Chondrocyte (in vitro differentiated cells): ENCODE measurements at regions not wholly inside any gene's neighbourhood (a gene's known extent, or its start where the extent isn't known, plus 50 kb on each side); places are given as distances from the start of the nearest gene placed in this dataset.

Experiments used
- DNase-seq: peaks from one replicate; pipeline ENCODE4 v3.0.0; 2021; ENCODE audit warnings: mixed read lengths, low spot score
- H3K27ac Mint-ChIP-seq: one replicate; pipeline ENCODE4 v1.8.0; 2021; ENCODE audit warnings: mild to moderate bottlenecking, moderate library complexity, mixed read lengths; ENCODE audit not compliant: unreplicated experiment
- H3K27me3 Mint-ChIP-seq: 2 replicates; pipeline ENCODE4 v1.8.0; 2021; ENCODE audit warnings: low read depth, mixed read lengths
- H3K36me3 Mint-ChIP-seq: 2 replicates; pipeline ENCODE4 v1.8.0; 2021; ENCODE audit warnings: low read depth, mixed read lengths
- H3K4me1 Mint-ChIP-seq: 2 replicates; pipeline ENCODE4 v1.8.0; 2021; ENCODE audit warnings: low read depth, mild to moderate bottlenecking, mixed read lengths
- H3K4me3 Mint-ChIP-seq: one replicate; pipeline ENCODE4 v1.8.0; 2021; ENCODE audit warnings: mild to moderate bottlenecking, moderate library complexity, mixed read lengths; ENCODE audit not compliant: unreplicated experiment
- H3K9me3 Mint-ChIP-seq: 2 replicates; pipeline ENCODE4 v1.8.0; 2021; ENCODE audit warnings: low read depth, mixed read lengths
- TF ChIP-seq, protein P1 (sequence below): fragments of 200-600 bp; sonication (generic); IDR thresholded peaks from 2 replicates; pipeline ENCODE4 v1.5.0; 2021; ENCODE audit warnings: antibody characterized with exemption, mild to moderate bottlenecking, moderate library complexity

DNA sequence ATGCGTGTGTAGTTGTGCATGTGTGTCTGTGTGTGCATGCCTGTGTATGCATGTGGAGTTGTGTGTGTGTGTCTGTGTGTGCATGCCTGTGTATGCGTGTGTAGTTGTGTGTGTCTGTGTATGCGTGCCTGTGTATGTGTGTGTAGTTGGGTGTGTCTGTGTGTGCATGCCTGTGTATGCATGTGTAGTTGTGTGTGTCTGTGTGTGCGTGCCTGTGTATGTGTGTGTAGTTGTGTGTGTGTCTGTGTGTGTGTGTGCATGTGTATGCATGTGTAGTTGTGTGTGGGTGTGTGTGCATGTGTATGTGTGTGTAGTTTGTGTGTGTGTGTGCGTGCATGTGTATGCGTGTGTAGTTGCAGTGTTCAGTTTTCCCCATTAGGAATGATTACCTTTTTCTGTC, 162.0 kb downstream of the URB2 start:
- no peak overlapping the region for H3K4me3 Mint-ChIP-seq
- no peaks in the 10 kb centered on the region for H3K4me1 Mint-ChIP-seq
- no peak overlapping the region for H3K27ac Mint-ChIP-seq
- peaks cover 7% of the 10 kb centered on the region for H3K36me3 Mint-ChIP-seq
- DNase-seq = no peak
- peaks cover 7% of the 10 kb centered on the region for H3K27me3 Mint-ChIP-seq
- TF ChIP-seq, protein P1, sequence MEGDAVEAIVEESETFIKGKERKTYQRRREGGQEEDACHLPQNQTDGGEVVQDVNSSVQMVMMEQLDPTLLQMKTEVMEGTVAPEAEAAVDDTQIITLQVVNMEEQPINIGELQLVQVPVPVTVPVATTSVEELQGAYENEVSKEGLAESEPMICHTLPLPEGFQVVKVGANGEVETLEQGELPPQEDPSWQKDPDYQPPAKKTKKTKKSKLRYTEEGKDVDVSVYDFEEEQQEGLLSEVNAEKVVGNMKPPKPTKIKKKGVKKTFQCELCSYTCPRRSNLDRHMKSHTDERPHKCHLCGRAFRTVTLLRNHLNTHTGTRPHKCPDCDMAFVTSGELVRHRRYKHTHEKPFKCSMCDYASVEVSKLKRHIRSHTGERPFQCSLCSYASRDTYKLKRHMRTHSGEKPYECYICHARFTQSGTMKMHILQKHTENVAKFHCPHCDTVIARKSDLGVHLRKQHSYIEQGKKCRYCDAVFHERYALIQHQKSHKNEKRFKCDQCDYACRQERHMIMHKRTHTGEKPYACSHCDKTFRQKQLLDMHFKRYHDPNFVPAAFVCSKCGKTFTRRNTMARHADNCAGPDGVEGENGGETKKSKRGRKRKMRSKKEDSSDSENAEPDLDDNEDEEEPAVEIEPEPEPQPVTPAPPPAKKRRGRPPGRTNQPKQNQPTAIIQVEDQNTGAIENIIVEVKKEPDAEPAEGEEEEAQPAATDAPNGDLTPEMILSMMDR = no peak
- peaks cover 17% of the 10 kb centered on the region for H3K9me3 Mint-ChIP-seq

DNA sequence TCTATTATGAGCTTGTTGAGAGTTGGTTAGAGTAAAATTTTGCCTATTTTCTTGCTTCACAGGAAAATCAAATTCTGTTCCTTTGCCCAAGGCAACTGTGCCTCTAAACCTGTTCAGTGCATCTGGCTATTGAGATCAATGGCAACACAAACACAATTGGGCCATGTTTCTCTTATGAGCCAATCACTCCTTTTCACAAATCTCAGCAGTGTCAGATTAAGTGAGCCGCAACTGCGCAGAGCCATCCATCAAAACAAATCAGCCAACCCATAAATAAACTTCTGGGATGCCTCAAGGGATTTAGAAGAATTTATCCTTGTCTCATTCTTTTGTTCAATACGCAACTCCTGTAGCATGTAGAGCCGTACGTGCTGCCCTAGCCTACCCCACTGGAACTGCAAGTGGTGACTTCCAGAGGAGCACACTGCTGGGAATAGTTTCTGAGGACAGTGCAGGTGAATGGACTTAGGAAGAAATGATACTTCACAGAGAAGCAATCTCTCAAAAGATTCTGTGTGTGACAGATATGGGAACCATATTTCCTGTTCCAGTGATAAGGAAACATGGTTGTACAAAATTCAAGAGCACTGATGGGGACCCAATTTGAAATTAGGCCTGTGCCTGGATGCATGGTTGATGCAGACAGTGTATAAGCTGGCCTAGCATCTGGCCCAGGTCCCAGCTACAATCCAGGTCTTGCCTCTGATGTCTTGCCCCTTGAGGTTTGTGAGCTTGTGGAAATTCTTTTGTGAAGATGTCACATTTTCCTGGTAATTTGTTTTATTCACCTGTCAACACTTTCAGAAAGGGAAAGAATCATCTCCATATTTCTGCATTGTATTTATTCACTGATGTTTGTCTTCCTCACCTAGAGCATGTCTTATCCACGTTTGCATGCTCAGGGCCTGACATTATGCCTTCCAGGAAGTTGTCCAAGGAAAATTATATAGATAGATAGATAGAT, 166.2 kb downstream of the URB2 start:
- Mint-ChIP-seq H3K4me3 (no peak overlapping the region), H3K27ac (no peak overlapping the region), H3K36me3 (peaks cover 3% of the 10 kb centered on the region), H3K9me3 (peaks cover 8% of the 10 kb centered on the region), H3K27me3 (peaks cover 20% of the 10 kb centered on the region), H3K4me1 (peaks cover 3% of the 10 kb centered on the region)
- TF ChIP-seq, protein P1 = no peak
- DNase-seq = no peak

DNA sequence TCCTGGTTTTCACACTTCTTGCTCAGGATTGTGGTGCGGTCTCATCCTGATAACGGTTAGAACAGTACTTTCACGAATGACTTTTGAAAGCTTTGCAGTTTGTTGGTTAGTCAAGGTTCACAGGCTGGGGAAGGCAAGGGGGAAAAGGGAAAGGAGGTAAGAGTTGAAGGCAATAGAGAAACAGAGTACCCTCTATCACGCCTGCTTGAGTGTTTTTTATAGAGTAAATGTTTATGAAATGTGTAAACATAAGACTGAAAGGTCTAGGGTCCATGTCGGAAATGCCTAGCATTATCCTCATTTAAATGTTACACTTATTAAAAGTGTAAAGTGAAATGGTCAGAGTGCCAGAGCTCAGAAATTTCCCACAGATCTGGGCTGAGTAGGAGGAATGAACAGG, 167.4 kb downstream of the URB2 start:
- no peak overlapping the region for H3K27ac Mint-ChIP-seq
- TF ChIP-seq, protein P1 = no peak
- H3K36me3 Mint-ChIP-seq = peaks cover 3% of the 10 kb centered on the region
- H3K4me1 Mint-ChIP-seq = peaks cover 3% of the 10 kb centered on the region
- peaks cover 20% of the 10 kb centered on the region for H3K27me3 Mint-ChIP-seq
- H3K4me3 Mint-ChIP-seq = no peak overlapping the region
- H3K9me3 Mint-ChIP-seq = peaks cover 7% of the 10 kb centered on the region
- DNase-seq = no peak

DNA sequence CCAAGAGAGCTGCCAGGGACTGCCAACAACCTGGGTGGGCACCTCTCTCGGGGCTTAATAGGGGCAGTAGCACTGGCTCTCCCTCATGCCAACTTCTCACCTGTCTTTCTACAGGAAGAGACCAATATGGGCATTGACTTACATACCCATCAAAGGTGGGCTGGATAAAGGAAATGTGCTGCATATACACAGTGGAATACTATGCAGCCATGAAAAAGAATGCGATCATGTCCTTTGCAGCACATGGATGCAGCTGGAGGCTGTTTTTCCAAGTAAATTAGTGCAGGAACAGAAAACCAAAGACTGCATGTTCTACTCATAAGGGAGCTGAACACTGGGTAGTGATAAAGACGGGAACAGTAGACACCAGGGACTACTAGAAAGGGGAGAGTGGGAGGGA, 172.5 kb downstream of the URB2 start:
- peaks cover 2% of the 10 kb centered on the region for H3K36me3 Mint-ChIP-seq
- peaks cover 3% of the 10 kb centered on the region for H3K4me1 Mint-ChIP-seq

DNA sequence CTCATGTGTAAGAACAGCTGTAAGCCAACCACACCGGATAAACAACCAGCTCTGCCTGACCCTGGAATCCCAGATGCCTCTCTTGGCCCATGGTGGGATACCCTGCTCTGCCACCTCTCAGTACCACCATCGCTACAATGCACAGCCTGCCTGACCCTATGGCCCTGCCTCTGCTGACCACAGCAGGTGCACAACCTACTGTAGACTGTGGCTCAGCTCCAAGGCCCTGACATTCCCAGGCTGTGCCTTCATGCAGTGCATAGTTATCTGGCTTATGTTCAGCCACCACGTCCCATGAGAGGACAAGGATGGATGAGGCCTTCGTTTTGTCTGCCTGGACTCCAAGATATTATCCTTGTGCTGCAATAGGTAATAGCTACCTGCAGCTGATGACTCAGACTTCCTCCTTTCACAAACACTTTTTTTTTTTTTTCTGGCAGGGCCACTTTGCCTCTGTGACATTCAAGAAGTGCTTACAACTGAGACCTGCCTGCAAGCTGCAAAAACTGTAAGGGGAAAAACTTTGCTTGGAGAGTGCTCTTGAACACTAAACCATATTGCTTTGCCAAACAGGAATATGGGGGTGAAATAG, 177.7 kb downstream of the URB2 start:
- no peak overlapping the region for H3K4me3 Mint-ChIP-seq
- DNase-seq = no peak
- H3K27ac Mint-ChIP-seq = no peak overlapping the region
- H3K36me3 Mint-ChIP-seq = peaks cover 2% of the 10 kb centered on the region
- no peaks in the 10 kb centered on the region for H3K4me1 Mint-ChIP-seq
- peaks cover 13% of the 10 kb centered on the region for H3K9me3 Mint-ChIP-seq
- TF ChIP-seq, protein P1 = no peak
- peaks cover 4% of the 10 kb centered on the region for H3K27me3 Mint-ChIP-seq

More for the DNA sequence above, 172.5 kb downstream of the URB2 start:
- H3K9me3 Mint-ChIP-seq = no peaks in the 10 kb centered on the region
- peaks cover 18% of the 10 kb centered on the region for H3K27me3 Mint-ChIP-seq
- TF ChIP-seq, protein P1 = no peak
- no peak for DNase-seq
- no peak overlapping the region for H3K27ac Mint-ChIP-seq
- H3K4me3 Mint-ChIP-seq = no peak overlapping the region
